ENCODE measurements at regions not wholly inside any gene's neighbourhood (a gene's known extent, or its start where the extent isn't known, plus 50 kb on each side); places are given as distances from the start of the nearest gene placed in this dataset.

- no peak for TF ChIP-seq CTCF (IDR thresholded peaks at IDR 0.05)
- TF ChIP-seq POLR2A (IDR thresholded peaks at IDR 0.05) = no peak
- no peak for TF ChIP-seq EP300 (IDR thresholded peaks at IDR 0.05)
These were observed 1984.4 kb downstream of the OLFM4 start for GRCh38 chr13:55013051-55013450.

Measured in sigmoid colon (tissue), 4 donors.